ENCODE measurements at regions not wholly inside any gene's neighbourhood (a gene's known extent, or its start where the extent isn't known, plus 50 kb on each side); places are given as distances from the start of the nearest gene placed in this dataset.

- Histone ChIP-seq H2AFZ (ENCODE audit: low read length) (no peak overlapping the region), H3K9me3 (ENCODE audit: low read depth, low read length) (no peaks in the 10 kb centered on the region), H3K4me1 (ENCODE audit: insufficient read depth, low read length) (no peaks in the 10 kb centered on the region), H3K27ac (ENCODE audit: low read depth, low read length) (no peak overlapping the region), H3K4me3 (ENCODE audit: insufficient read depth, low read length) (no peak overlapping the region), H3K79me2 (ENCODE audit: insufficient read depth, low read length) (no peaks in the 10 kb centered on the region), H3K36me3 (ENCODE audit: insufficient read depth, low read length) (no peaks in the 10 kb centered on the region), H3K4me2 (ENCODE audit: insufficient read depth, low read length) (no peak overlapping the region), H4K20me1 (ENCODE audit: insufficient read depth, low read length) (no peaks in the 10 kb centered on the region), H3K27me3 (ENCODE audit: insufficient read depth, low read length) (no peaks in the 10 kb centered on the region)
- no peak for DNase-seq (ENCODE audit: insufficient read length, low spot score, missing footprints)
- TF ChIP-seq CTCF (IDR thresholded peaks at IDR 0.05; ENCODE audit: extremely low read depth, low read depth, low read length) = no peak
Measured at GRCh38 chr6:23380465-23380864, 745.5 kb upstream of the NRSN1 start.

GRCh38 chr6:23388086-23388783, 737.8 kb upstream of the NRSN1 start:
- Histone ChIP-seq H3K27me3 (ENCODE audit: insufficient read depth, low read length) (no peaks in the 10 kb centered on the region), H3K4me2 (ENCODE audit: insufficient read depth, low read length) (no peak overlapping the region), H3K9me3 (ENCODE audit: low read depth, low read length) (no peaks in the 10 kb centered on the region), H3K4me3 (ENCODE audit: insufficient read depth, low read length) (no peak overlapping the region), H3K4me1 (ENCODE audit: insufficient read depth, low read length) (no peaks in the 10 kb centered on the region), H2AFZ (ENCODE audit: low read length) (no peak overlapping the region), H3K79me2 (ENCODE audit: insufficient read depth, low read length) (no peaks in the 10 kb centered on the region), H3K27ac (ENCODE audit: low read depth, low read length) (no peak overlapping the region), H4K20me1 (ENCODE audit: insufficient read depth, low read length) (no peaks in the 10 kb centered on the region), H3K36me3 (ENCODE audit: insufficient read depth, low read length) (no peaks in the 10 kb centered on the region)
- no peak for DNase-seq (ENCODE audit: insufficient read length, low spot score, missing footprints)
- TF ChIP-seq CTCF (IDR thresholded peaks at IDR 0.05; ENCODE audit: extremely low read depth, low read depth, low read length) = no peak

- TF ChIP-seq CTCF (IDR thresholded peaks at IDR 0.05; ENCODE audit: extremely low read depth, low read depth, low read length) = no peak
- Histone ChIP-seq H3K27me3 (ENCODE audit: insufficient read depth, low read length) (no peaks in the 10 kb centered on the region), H3K4me3 (ENCODE audit: insufficient read depth, low read length) (no peak overlapping the region), H4K20me1 (ENCODE audit: insufficient read depth, low read length) (no peaks in the 10 kb centered on the region), H3K4me2 (ENCODE audit: insufficient read depth, low read length) (no peak overlapping the region), H3K4me1 (ENCODE audit: insufficient read depth, low read length) (no peaks in the 10 kb centered on the region), H3K36me3 (ENCODE audit: insufficient read depth, low read length) (no peaks in the 10 kb centered on the region), H3K79me2 (ENCODE audit: insufficient read depth, low read length) (no peaks in the 10 kb centered on the region), H3K9me3 (ENCODE audit: low read depth, low read length) (no peaks in the 10 kb centered on the region), H3K27ac (ENCODE audit: low read depth, low read length) (no peak overlapping the region), H2AFZ (ENCODE audit: low read length) (no peak overlapping the region)
- DNase-seq (ENCODE audit: insufficient read length, low spot score, missing footprints) = no peak
Measured at GRCh38 chr6:23389386-23389785, 736.6 kb upstream of the NRSN1 start.

- no peaks in the 10 kb centered on the region for H3K27me3 ChIP-seq (ENCODE audit: insufficient read depth, low read length)
- H3K4me2 ChIP-seq (ENCODE audit: insufficient read depth, low read length) = no peak overlapping the region
- H3K79me2 ChIP-seq (ENCODE audit: insufficient read depth, low read length) = no peaks in the 10 kb centered on the region
- H3K4me1 ChIP-seq (ENCODE audit: insufficient read depth, low read length) = no peaks in the 10 kb centered on the region
- no peak overlapping the region for H3K4me3 ChIP-seq (ENCODE audit: insufficient read depth, low read length)
- no peaks in the 10 kb centered on the region for H3K9me3 ChIP-seq (ENCODE audit: low read depth, low read length)
- H2AFZ ChIP-seq (ENCODE audit: low read length) = no peak overlapping the region
- TF ChIP-seq CTCF (IDR thresholded peaks at IDR 0.05; ENCODE audit: extremely low read depth, low read depth, low read length) = no peak
- DNase-seq (ENCODE audit: insufficient read length, low spot score, missing footprints) = no peak
- H3K27ac ChIP-seq (ENCODE audit: low read depth, low read length) = no peak overlapping the region
- H3K36me3 ChIP-seq (ENCODE audit: insufficient read depth, low read length) = no peaks in the 10 kb centered on the region
- H4K20me1 ChIP-seq (ENCODE audit: insufficient read depth, low read length) = no peaks in the 10 kb centered on the region
Measured at GRCh38 chr6:23390221-23390620, 735.8 kb upstream of the NRSN1 start.

Data from osteoblast (primary cell).